Liver (tissue), 3 donors: ENCODE measurements at regions not wholly inside any gene's neighbourhood (a gene's known extent, or its start where the extent isn't known, plus 50 kb on each side); places are given as distances from the start of the nearest gene placed in this dataset.

ENCODE experiments used
- CTCF ChIP-seq: fragments of 150-350 bp; IDR thresholded peaks from 2 replicates; pipeline ENCODE4 v1.5.1; 2017; ENCODE audit warnings: improper control_type of control experiment, low read depth, low read length; ENCODE audit not compliant: missing input control
- EGR1 ChIP-seq, 2 donors: IDR thresholded peaks; 2 replicates each; pipeline ENCODE4 v1.6.1; 2016 to 2018; ENCODE audit warnings: antibody characterized with exemption in 2 of 2, low read depth in 2 of 2
- GABPA ChIP-seq, 2 donors: IDR thresholded peaks in 1 of 2; conservative IDR thresholded peaks in 1 of 2; 2 replicates each; pipeline ENCODE4 v1.6.1; 2016; ENCODE audit warnings: antibody characterized with exemption in 2 of 2, mild to moderate bottlenecking in 1 of 2, moderate library complexity in 1 of 2
- JUND ChIP-seq, 2 donors: IDR thresholded peaks; 2 replicates each; pipeline ENCODE4 v1.6.1; 2016; ENCODE audit warnings: antibody characterized with exemption in 2 of 2
- RAD21 ChIP-seq, 2 donors: IDR thresholded peaks; 2 replicates each; pipeline ENCODE4 v1.6.1; 2016; ENCODE audit warnings: antibody characterized with exemption in 2 of 2, mild to moderate bottlenecking in 2 of 2
- SP1 ChIP-seq: IDR thresholded peaks from 2 replicates; pipeline ENCODE4 v1.6.1; 2018; ENCODE audit warnings: antibody characterized with exemption, mild to moderate bottlenecking
- TAF1 ChIP-seq: conservative IDR thresholded peaks from 2 replicates; pipeline ENCODE4 v1.6.1; 2016; ENCODE audit warnings: antibody characterized with exemption, mild to moderate bottlenecking
- YY1 ChIP-seq: IDR thresholded peaks from 2 replicates; pipeline ENCODE4 v1.6.1; 2016; ENCODE audit warnings: antibody characterized with exemption, mild to moderate bottlenecking
- TF ChIP-seq, protein P1 (sequence below): IDR thresholded peaks from 2 replicates; pipeline ENCODE4 v1.6.1; 2016; ENCODE audit warnings: antibody characterized with exemption
- donor health status: healthy.
- donor health status: healthy.

DNA sequence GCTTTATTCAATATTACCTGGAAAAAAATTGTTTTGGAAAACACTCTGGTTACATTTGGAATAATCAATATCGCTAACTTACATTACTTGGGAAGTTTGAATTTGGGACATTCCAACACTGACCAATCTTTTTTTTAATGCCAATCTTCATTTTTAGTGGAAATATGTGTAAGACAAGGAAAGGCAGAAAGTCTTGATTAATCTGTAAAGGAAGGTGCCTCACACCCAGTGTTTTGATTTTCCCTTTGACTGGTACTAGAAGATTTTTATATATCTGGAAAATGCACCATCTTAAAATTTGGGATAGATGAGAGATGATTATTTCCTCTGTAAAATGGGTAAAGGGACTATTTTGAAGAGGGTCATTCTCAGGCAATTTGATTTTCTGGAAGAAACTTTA is 879.2 kb upstream of the ZEB2 start:
- TF ChIP-seq JUND (IDR thresholded peaks at IDR 0.05) (no peak), CTCF (no peak), EGR1 (IDR thresholded peaks at IDR 0.05; ENCODE audit: low read depth in 2 of 2) (no peak), GABPA (IDR thresholded peaks at IDR 0.05 in 1 of 2, conservative IDR thresholded peaks at IDR 0.05 in 1 of 2) (no peak), RAD21 (IDR thresholded peaks at IDR 0.05) (no peak), SP1 (no peak), YY1 (no peak), TAF1 (no peak)
- TF ChIP-seq, protein P1, sequence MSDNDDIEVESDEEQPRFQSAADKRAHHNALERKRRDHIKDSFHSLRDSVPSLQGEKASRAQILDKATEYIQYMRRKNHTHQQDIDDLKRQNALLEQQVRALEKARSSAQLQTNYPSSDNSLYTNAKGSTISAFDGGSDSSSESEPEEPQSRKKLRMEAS, result no peak
